NK-92 treated with Interleukin-12 subunit alpha and Interleukin-12 subunit beta, amount 100 ng/mL, for 24 hours (cell line): ENCODE measurements at regions not wholly inside any gene's neighbourhood (a gene's known extent, or its start where the extent isn't known, plus 50 kb on each side); places are given as distances from the start of the nearest gene placed in this dataset.
"Not testable (repeated sequence)": the region's sequence is repeated elsewhere in the genome, so short reads cannot be mapped to it uniquely, and the experiment has no call there.

Experiments
- DNase-seq: peaks from one replicate; lab custom pipeline; 2025; lab: John Stamatoyannopoulos, UW

- no peak for DNase-seq
These were observed 122.1 kb upstream of the LYPLAL1 start for GRCh38 chr1:219051547-219051946.

GRCh38 chr1:219058891-219059820 is 114.5 kb upstream of the LYPLAL1 start:
- no peak for DNase-seq

GRCh38 chr1:219060798-219061197 is 112.9 kb upstream of the LYPLAL1 start:
- DNase-seq, result no peak

- no peak for DNase-seq
These were observed 111.5 kb upstream of the LYPLAL1 start for GRCh38 chr1:219062161-219062560.

GRCh38 chr1:219066098-219066497 is 107.6 kb upstream of the LYPLAL1 start:
- no peak for DNase-seq

GRCh38 chr1:219066631-219067349 is 106.9 kb upstream of the LYPLAL1 start:
- DNase-seq, result no peak

GRCh38 chr1:219067350-219067712 is 106.3 kb upstream of the LYPLAL1 start:
- no peak for DNase-seq

GRCh38 chr1:219070395-219070794 is 103.3 kb upstream of the LYPLAL1 start:
- DNase-seq, result not testable (repeated sequence)

- DNase-seq, result no peak
These were observed 102.5 kb upstream of the LYPLAL1 start for GRCh38 chr1:219071209-219071608.

- DNase-seq, result no peak
These were observed 101.3 kb upstream of the LYPLAL1 start for GRCh38 chr1:219072329-219072728.

- no peak for DNase-seq
These were observed 99.5 kb upstream of the LYPLAL1 start for GRCh38 chr1:219074084-219074728.

- DNase-seq, result no peak
These were observed 98.4 kb upstream of the LYPLAL1 start for GRCh38 chr1:219075121-219075879.

- DNase-seq, result no peak
These were observed 97.2 kb upstream of the LYPLAL1 start for GRCh38 chr1:219076326-219076937.

GRCh38 chr1:219077767-219078166 is 95.9 kb upstream of the LYPLAL1 start:
- not testable (repeated sequence) for DNase-seq

- peak; percentile 13 for DNase-seq
These were observed 91.4 kb upstream of the LYPLAL1 start for GRCh38 chr1:219081943-219082925.

- DNase-seq, result no peak
These were observed 90.0 kb upstream of the LYPLAL1 start for GRCh38 chr1:219083631-219084030.

- no peak for DNase-seq
These were observed 88.6 kb upstream of the LYPLAL1 start for GRCh38 chr1:219085082-219085481.

GRCh38 chr1:219085988-219086387 is 87.7 kb upstream of the LYPLAL1 start:
- DNase-seq, result no peak

GRCh38 chr1:219086956-219087469 is 86.7 kb upstream of the LYPLAL1 start:
- no peak for DNase-seq
